ENCODE measurements at regions not wholly inside any gene's neighbourhood (a gene's known extent, or its start where the extent isn't known, plus 50 kb on each side); places are given as distances from the start of the nearest gene placed in this dataset.

- TF ChIP-seq POLR2AphosphoS2 (IDR thresholded peaks at IDR 0.05; ENCODE audit: low read depth, low read length) (no peak), USF2 (IDR thresholded peaks at IDR 0.05; ENCODE audit: borderline replicate concordance, low read depth, low read length) (no peak), EZH2 (IDR thresholded peaks at IDR 0.05; ENCODE audit: borderline replicate concordance, control insufficient read depth, low read depth, low read length) (no peak), FOS (IDR thresholded peaks at IDR 0.05; ENCODE audit: borderline replicate concordance, extremely low read depth, insufficient read length) (no peak), POLR2AphosphoS5 (IDR thresholded peaks at IDR 0.05; ENCODE audit: low read length) (no peak), YY1 (IDR thresholded peaks at IDR 0.05; ENCODE audit: low read depth, low read length) (no peak), CBX3 (IDR thresholded peaks at IDR 0.05; ENCODE audit: borderline replicate concordance, low read depth) (no peak), SMAD1 (IDR thresholded peaks at IDR 0.05; ENCODE audit: low read depth, partially characterized antibody) (no peak), RAD21 (IDR thresholded peaks at IDR 0.05; ENCODE audit: insufficient read depth, low read depth, low read length) (no peak), MXI1 (IDR thresholded peaks at IDR 0.05; ENCODE audit: low read depth, low read length) (no peak), SMC3 (IDR thresholded peaks at IDR 0.05; ENCODE audit: borderline replicate concordance, low read length) (no peak)
- TF ChIP-seq, protein P1, sequence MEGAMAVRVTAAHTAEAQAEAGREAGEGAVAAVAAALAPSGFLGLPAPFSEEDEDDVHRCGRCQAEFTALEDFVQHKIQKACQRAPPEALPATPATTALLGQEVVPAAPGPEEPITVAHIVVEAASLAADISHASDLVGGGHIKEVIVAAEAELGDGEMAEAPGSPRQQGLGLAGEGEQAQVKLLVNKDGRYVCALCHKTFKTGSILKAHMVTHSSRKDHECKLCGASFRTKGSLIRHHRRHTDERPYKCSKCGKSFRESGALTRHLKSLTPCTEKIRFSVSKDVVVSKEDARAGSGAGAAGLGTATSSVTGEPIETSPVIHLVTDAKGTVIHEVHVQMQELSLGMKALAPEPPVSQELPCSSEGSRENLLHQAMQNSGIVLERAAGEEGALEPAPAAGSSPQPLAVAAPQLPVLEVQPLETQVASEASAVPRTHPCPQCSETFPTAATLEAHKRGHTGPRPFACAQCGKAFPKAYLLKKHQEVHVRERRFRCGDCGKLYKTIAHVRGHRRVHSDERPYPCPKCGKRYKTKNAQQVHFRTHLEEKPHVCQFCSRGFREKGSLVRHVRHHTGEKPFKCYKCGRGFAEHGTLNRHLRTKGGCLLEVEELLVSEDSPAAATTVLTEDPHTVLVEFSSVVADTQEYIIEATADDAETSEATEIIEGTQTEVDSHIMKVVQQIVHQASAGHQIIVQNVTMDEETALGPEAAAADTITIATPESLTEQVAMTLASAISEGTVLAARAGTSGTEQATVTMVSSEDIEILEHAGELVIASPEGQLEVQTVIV (IDR thresholded peaks at IDR 0.05; ENCODE audit: borderline replicate concordance, partially characterized antibody) = no peak
- TF ChIP-seq, protein P2, sequence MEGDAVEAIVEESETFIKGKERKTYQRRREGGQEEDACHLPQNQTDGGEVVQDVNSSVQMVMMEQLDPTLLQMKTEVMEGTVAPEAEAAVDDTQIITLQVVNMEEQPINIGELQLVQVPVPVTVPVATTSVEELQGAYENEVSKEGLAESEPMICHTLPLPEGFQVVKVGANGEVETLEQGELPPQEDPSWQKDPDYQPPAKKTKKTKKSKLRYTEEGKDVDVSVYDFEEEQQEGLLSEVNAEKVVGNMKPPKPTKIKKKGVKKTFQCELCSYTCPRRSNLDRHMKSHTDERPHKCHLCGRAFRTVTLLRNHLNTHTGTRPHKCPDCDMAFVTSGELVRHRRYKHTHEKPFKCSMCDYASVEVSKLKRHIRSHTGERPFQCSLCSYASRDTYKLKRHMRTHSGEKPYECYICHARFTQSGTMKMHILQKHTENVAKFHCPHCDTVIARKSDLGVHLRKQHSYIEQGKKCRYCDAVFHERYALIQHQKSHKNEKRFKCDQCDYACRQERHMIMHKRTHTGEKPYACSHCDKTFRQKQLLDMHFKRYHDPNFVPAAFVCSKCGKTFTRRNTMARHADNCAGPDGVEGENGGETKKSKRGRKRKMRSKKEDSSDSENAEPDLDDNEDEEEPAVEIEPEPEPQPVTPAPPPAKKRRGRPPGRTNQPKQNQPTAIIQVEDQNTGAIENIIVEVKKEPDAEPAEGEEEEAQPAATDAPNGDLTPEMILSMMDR (IDR thresholded peaks at IDR 0.05 in 2 of 3, conservative IDR thresholded peaks at IDR 0.05 in 1 of 3; ENCODE audit: control insufficient read depth in 2 of 3, extremely low read depth in 1 of 3, insufficient read depth in 1 of 3, low read depth in 3 of 3, low read length in 3 of 3) = no peak
- TF ChIP-seq, protein P3, sequence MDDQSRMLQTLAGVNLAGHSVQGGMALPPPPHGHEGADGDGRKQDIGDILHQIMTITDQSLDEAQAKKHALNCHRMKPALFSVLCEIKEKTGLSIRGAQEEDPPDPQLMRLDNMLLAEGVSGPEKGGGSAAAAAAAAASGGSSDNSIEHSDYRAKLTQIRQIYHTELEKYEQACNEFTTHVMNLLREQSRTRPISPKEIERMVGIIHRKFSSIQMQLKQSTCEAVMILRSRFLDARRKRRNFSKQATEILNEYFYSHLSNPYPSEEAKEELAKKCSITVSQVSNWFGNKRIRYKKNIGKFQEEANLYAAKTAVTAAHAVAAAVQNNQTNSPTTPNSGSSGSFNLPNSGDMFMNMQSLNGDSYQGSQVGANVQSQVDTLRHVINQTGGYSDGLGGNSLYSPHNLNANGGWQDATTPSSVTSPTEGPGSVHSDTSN (IDR thresholded peaks at IDR 0.05; ENCODE audit: insufficient replicate concordance, low read depth, low read length) = no peak
These were observed 236.9 kb downstream of the AR start for GRCh38 chrX:67780694-67781109.
